ENCODE measurements at regions not wholly inside any gene's neighbourhood (a gene's known extent, or its start where the extent isn't known, plus 50 kb on each side); places are given as distances from the start of the nearest gene placed in this dataset.

DNA sequence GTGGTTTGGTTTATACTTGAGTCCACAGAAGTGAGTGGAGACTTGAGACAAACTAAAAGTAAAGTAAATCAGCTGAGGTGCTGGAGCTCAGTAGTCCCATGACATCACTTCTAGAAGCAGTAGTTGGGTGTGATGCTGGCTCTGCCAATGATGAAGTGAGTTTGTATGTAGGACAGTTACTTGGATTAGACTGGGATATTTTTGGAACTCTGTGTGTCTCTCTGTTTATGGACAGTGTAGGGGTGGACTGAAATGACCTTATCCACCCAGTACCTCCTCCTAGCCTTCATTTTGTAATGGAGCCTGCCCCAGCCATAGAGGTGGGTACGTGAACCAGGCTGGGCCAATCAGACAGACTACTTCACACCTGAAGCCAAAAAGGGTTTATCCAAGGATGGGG lies 52.2 kb downstream of the POLR1D start:
- no peak for DNase-seq (ENCODE audit: low spot score)
- intact Hi-C loops (cut with DNase I) = no loop called here

DNA sequence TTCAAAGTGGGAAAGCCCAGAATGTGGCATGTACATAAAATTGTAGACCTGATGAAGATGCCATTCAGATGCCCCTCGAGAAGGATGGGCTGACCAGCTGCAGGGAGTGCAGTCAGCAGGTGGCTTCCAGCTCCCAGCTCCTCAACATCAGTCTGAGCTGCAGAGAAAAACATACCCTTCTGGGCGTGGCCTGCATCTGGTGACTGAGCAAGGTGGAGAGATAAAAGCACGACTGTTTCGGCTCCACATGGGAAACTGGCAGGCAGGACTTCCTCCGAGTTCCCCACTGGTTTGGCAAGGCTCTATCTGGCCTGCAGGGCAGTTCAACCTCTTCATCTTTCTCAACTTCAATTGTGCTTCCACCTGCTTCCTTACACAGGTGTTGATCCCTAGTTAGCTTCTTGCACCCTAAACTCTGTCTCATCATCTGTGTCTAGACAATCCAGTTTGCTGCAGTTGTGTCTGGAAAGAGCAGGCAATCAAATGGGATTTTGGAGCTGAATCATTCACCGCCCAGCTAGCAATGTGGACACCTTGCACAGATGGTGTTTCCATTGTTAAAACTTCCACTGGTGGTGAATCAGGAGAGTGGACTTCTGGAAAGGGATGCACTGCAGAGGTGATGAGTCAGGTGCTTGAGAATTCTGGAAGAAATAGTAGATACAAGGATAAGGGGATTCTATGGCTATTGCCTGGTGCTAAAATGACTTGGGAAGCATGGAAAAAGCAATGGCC lies 56.8 kb downstream of the POLR1D start:
- DNase-seq (ENCODE audit: low spot score) = no peak
- intact Hi-C loops (cut with DNase I) = no loop called here

DNA sequence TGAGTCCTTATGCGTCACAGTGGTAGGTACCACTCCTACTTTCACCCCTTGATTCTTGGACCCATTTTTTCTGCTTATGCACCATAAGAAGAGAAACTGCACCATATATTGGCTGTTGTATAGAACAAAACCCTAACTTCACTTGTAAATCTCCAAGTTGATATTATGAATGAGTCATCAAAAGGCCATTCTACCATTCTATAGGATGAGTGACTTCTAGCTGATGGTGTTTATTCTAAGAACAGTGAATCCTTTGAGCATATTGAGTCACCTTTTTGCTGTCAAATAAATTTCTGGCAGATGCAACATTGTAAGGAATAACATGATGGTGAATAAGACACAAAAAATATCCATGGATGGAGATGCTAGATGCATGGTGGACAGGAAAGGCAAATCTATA lies 57.7 kb downstream of the POLR1D start:
- intact Hi-C loops (cut with DNase I) = no loop called here
- no peak for DNase-seq (ENCODE audit: low spot score)

DNA sequence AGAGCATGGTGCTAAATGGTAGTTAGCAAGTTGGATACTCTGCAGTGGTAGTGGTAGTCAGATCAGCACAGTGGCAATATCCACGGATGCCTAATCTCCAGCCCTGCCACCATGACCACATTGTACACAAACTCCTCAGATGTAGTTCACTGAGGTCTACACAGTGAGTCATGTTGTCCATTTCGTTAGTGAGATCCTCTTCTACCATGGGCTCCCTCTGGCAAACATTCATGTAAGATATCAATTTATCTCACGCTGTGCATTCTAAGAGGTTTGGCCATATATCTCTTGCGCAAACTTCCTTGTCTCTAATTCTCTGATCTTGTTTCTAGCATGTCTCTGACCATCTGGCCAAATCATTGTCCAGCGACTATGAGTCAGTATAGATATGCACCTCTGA lies 58.2 kb downstream of the POLR1D start:
- no peak for DNase-seq (ENCODE audit: low spot score)
- intact Hi-C loops (cut with DNase I) = no loop called here

DNA sequence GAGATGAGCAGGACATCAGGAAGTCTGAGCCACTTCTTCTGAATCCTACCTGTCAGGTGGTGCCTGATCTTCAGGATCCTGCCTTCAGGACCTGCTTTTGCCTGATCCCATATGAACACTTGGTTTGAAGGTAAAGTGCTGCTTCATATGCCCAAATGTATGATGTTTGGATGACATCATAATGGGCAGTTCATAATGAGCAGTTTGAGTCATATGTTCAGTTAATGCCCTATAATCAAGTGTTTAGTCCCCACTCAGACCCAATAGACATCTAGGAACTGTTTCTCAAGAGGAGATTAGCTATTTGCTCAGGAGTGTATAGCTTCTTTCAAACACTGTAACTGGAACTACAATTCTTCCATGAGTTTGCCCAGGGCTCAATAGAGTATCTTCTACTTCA lies 58.8 kb downstream of the POLR1D start:
- no peak for DNase-seq (ENCODE audit: low spot score)
- intact Hi-C loops (cut with DNase I) = no loop called here

DNA sequence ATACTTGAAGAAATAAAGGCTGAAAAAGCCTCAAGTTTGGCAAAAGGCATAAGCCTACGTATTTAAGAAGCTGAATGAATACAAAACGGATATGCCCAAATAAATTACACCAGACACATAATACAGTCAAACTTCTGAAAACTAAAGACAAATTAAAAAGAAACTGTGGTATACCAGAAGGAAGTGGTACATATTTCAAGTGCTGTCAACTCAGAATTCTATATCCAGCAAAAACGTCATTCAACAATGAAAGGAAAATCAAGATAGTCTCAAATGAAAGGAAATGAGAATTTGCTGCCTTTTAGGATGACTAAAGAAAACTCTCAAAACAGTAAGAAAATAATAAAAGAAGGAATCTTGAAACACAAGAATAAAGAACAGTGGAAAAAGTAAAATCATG lies 69.5 kb downstream of the POLR1D start:
- intact Hi-C loops (cut with DNase I) = no loop called here
- DNase-seq (ENCODE audit: low spot score) = no peak

DNA sequence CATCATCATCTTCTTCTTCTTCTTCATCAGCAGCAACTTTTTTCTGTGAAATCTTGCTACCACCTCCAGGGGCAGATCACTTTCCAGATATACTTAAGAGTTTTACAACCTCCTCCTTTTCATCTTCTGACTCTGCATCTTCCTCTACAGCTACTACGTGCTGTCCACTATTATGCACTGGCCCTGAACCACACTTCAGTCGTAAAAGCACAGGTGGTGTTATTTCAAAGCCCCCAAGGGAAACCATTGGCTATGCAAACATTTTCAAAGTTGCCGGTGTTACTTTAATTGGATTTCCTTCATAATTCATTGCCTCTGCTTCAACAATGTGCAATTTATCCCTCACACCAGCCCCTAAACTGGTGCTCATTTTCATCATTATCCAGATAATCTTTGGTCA lies 75.0 kb downstream of the POLR1D start:
- DNase-seq (ENCODE audit: low spot score) = no peak
- intact Hi-C loops (cut with DNase I) = no loop called here

DNA sequence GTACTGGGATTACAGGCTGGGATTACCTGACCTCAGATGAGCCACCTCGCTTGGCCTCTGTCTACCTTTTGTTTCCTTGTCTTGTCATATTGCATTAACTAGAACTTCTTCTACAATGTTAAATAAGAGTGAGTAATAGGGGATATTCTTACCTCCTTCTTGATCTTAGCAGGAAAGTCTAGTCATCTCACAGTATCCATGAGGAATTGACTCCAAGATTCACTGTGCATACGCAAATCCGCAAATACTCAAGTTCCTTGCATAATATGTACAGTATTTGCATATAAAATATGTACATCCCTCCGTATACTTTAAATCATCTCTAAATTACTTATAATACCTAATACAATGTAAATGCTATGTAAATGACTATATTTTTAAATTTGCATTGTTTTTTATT lies 78.3 kb downstream of the POLR1D start:
- intact Hi-C loops (cut with DNase I) = no loop called here
- DNase-seq (ENCODE audit: low spot score) = no peak

DNA sequence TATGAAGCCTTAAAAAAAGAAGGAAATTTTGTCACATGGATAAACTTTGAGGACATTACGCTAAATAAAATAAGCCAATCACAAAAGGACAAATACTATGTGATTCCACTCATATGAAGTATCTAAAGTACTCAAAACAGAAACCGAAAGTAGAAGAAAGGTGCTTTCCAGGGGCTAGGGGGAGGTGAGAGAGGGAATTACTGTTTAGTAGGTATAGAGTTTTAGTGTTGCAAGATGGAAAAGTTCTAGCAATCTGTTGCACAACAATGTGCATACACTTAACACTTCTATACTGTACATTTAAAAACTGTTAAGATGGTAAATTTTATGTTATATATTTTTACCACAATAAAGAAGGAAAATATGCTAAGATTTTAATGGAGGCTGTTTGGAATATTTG lies 83.0 kb downstream of the POLR1D start:
- intact Hi-C loops (cut with DNase I) = no loop called here
- no peak for DNase-seq (ENCODE audit: low spot score)

DNA sequence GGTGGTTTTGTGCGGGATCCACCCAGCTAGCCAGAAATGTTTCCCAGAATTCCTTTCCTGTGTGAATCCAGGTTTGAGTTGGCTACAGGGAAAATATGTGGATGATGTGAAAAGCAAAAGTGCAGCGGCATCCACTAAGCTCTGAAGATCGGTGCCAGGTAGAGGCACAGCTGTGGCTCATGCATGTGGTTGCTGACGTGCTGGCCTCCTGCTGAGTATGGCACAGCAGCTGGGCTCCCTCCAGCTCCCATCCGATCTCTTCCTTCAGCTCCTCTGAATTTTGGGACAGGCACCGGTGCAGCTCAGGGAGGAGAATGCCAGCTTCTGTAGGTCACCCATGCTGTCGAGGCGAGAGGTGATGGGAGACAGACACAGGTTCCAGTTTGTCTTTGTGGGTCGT lies 84.0 kb upstream of the GSX1 start:
- DNase-seq (ENCODE audit: low spot score) = no peak
- intact Hi-C loops (cut with DNase I) = no loop called here

DNA sequence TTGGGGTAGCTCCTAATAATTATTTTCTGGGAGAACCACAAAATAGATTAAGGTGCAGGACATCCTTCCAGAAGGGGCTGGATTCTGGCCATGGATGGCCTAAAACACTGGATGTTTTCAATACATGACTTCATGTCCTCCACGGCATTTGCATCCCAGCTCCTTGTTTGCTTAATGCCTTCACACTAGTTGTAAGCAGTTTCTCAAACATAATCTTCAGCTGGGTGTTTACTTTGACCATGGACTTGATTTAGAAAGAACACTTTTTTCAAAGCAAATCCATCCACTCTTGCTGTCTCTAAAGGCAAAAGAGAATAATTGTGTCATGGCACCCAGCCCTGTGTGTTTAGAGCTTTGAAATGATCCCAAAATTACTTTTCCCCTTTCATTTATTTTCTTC lies 82.5 kb upstream of the GSX1 start:
- DNase-seq (ENCODE audit: low spot score) = no peak
- intact Hi-C loops (cut with DNase I) = loop anchor here (5.0 kb wide), 1 partner anchor 177 kb away; no protein-coding TSS in a partner anchor

DNA sequence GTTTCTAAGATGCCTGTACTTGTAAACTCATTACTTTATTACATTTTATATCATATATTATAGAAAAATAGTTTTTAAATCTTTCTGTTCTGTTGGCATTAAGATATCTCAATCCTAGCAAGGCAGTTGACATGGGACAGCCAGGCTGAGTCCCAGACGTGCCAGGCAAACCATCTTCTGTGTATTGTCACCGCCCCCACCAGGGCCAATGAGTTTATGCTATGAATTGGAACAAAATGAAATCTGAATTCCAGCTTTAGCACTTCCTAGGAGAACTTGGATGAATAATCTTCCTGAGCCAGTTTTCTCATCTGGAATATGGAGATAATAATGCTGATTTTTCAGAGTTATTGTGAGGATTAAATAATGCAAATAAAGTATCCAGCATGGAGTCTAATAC lies 79.9 kb upstream of the GSX1 start:
- intact Hi-C loops (cut with DNase I) = loop anchor here (5.0 kb wide), 1 partner anchor 180 kb away; no protein-coding TSS in a partner anchor
- DNase-seq (ENCODE audit: low spot score) = no peak

DNA sequence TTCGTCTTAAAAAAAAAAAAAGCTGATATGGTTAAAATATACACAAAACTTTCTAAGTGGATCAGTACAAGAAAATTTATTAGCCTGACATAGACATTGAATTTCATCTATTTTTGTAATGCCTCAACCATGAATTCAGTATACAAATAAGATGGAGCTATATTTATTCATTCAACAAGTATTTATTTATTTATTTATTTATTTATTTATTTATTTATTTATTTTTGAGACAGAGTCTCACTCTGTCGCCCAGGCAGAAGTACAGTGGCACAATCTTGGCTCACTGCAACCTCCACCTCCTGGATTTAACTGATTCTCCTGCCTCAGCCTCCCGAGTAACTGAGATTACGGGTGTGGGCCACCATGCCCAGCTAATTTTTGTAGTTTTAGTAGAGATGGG lies 78.5 kb upstream of the GSX1 start:
- DNase-seq (ENCODE audit: low spot score) = no peak
- intact Hi-C loops (cut with DNase I) = loop anchor here (5.0 kb wide), 1 partner anchor 181 kb away; no protein-coding TSS in a partner anchor

DNA sequence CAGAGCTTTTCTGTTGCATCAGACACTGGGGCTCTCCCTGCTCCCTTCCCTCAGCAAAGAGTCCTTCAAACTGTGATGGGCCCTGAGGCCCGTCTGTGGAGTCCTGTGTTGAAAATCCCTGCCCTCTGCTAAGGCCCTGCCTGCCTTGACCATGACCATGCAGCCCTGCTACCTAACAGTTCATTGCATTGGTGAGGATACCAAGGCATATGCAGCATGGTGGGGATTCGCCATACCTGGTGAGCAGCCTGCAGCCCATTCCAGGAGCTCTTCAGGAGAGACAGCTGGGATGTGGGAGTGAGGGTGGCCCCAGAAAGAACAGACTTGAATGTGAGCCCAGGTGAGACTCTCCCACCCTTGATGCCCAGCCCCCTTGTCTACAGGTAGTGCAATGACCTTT lies 70.6 kb upstream of the GSX1 start:
- intact Hi-C loops (cut with DNase I) = no loop called here
- DNase-seq (ENCODE audit: low spot score) = no peak

DNA sequence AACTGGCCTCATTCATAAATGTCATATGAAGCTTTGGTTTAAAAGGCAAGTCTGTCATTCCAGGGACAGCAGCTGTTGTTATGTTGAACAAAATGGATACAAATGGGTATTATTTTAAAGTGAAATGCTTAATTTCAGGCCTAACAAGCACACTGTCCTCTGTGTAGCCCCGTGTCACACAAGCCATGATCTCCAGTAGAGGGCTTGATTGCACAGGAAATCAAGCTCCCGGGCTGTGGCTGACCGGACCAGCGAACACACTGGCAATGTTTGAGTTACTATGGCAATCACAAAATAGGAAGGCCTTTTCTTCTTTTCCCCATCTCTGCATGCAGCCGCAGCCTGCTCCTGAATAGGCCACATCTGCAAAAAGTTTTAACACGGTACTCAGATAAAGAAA lies 64.0 kb upstream of the GSX1 start:
- DNase-seq (ENCODE audit: low spot score) = no peak
- intact Hi-C loops (cut with DNase I) = no loop called here

DNA sequence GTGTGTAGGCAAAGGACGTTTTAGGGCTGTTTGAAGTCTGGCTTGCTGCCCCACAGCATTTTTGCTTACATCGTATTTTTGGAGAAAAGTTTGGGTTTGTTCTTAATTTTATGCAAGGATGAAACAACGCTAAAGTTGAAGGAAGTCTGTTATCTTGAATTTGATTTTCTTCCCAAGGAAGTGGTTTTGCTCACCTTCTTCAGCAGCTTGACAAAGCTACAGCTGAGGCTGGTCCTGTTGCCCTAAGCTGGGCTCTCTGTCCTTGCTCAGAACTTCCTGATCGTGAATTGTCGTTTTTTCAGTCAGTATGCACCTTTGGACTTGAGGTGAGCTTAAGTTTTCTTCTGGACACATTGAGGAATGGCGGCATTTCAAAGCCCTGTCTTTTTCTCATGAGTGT lies 62.1 kb upstream of the GSX1 start:
- intact Hi-C loops (cut with DNase I) = no loop called here

More for the DNA sequence above, 62.1 kb upstream of the GSX1 start:
- no peak for DNase-seq (ENCODE audit: low spot score)
